Transverse colon (tissue), 4 donors: ENCODE measurements at regions not wholly inside any gene's neighbourhood (a gene's known extent, or its start where the extent isn't known, plus 50 kb on each side); places are given as distances from the start of the nearest gene placed in this dataset.

Experiments
- POLR2A ChIP-seq: fragments of 450-650 bp; IDR thresholded peaks from one replicate; pipeline ENCODE4 v1.6.1; 2016; ENCODE audit warnings: antibody characterized with exemption, mild to moderate bottlenecking, moderate library complexity
- POLR2AphosphoS5 ChIP-seq, 3 donors: sonication (generic); formaldehyde crosslinking; IDR thresholded peaks; one replicate each; pipeline ENCODE4 v1.6.1; 2016; ENCODE audit warnings: antibody characterized with exemption in 3 of 3
- TF ChIP-seq, protein P1 (sequence below), 5 experiments: fragments of 200-600 bp in 3 of 5; fragments of 450-650 bp in 2 of 5; sonication (generic) in 3 of 5; IDR thresholded peaks; 1 replicate in 2 of 5; 2 replicates in 3 of 5; pipeline ENCODE4 v1.5.1; 2016 to 2017; ENCODE audit warnings: antibody characterized with exemption in 5 of 5, inconsistent platforms in 3 of 5, mild to moderate bottlenecking in 2 of 5, moderate library complexity in 1 of 5

- TF ChIP-seq POLR2AphosphoS5 (IDR thresholded peaks at IDR 0.05) (no peak), POLR2A (no peak)
- TF ChIP-seq, protein P1, sequence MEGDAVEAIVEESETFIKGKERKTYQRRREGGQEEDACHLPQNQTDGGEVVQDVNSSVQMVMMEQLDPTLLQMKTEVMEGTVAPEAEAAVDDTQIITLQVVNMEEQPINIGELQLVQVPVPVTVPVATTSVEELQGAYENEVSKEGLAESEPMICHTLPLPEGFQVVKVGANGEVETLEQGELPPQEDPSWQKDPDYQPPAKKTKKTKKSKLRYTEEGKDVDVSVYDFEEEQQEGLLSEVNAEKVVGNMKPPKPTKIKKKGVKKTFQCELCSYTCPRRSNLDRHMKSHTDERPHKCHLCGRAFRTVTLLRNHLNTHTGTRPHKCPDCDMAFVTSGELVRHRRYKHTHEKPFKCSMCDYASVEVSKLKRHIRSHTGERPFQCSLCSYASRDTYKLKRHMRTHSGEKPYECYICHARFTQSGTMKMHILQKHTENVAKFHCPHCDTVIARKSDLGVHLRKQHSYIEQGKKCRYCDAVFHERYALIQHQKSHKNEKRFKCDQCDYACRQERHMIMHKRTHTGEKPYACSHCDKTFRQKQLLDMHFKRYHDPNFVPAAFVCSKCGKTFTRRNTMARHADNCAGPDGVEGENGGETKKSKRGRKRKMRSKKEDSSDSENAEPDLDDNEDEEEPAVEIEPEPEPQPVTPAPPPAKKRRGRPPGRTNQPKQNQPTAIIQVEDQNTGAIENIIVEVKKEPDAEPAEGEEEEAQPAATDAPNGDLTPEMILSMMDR (IDR thresholded peaks at IDR 0.05), result no peak
Observed at GRCh38 chr13:40192452-40192851, 474.0 kb downstream of the FOXO1 start.
